ACHN (cell line): ENCODE measurements at regions not wholly inside any gene's neighbourhood (a gene's known extent, or its start where the extent isn't known, plus 50 kb on each side); places are given as distances from the start of the nearest gene placed in this dataset.

ENCODE experiments used
- DNase-seq: peaks from one replicate; pipeline ENCODE4 v3.0.0-alpha.2; 2015
- in situ Hi-C: cut with HindIII; loops from 2 replicates; pipeline ENCODE4 v1.10.0; 2017; ENCODE audit warnings: low sequenced_read_pairs, low pct_ligation_motif_present, low pct_unique_long_range_greater_than_20kb

DNA sequence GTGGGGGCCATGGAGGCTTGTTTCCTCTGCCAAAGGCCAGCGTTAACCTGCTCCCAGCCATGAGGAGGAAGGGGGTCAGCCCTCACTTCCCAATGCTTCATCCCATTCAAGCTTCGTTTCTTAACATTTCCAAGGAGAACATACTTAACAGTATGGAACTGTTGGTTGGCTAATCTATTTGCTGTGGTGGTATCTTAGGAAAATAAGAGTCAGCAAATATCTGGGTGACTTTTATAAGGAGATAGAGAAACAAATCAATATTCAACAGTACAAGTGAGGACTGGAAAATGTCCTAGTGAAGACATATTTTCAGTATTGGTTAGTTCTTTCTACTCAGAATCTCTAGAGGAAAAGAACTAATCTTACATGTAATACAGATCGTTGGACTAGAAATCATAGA is 223.8 kb upstream of the ARRDC4 start:
- DNase-seq = no peak
- in situ Hi-C loops = no loop called here

DNA sequence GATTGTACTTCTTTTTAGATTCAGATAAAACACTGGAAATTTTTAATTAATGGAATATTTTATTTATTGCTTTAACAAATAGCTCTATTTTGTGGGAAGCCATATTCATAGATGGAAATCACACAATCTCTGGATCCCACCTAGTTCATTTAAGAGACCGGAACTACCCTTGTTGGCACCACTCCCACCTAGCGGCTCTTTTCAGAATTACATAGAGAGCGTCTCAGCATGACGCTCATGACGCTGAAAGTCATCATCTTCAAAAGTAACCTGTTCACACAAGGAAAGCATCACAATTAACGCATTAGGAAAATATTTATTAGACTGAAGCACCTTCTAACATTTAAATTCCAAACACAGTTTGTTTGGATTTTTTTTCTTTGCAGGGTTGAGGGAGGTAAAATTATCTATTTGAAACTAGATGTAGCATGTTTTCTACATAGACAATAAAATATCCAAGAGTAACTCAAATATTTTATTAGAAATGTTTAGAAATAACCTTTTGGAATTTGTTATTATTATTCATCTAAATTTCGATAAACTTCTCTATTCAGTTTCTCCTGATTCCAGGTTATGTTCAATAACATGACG is 214.9 kb upstream of the ARRDC4 start:
- in situ Hi-C loops = no loop called here
- DNase-seq = peak; percentile 25

- in situ Hi-C loops = no loop called here
- no peak for DNase-seq
Measured at GRCh38 chr15:97747342-97747741, 213.2 kb upstream of the ARRDC4 start.

DNA sequence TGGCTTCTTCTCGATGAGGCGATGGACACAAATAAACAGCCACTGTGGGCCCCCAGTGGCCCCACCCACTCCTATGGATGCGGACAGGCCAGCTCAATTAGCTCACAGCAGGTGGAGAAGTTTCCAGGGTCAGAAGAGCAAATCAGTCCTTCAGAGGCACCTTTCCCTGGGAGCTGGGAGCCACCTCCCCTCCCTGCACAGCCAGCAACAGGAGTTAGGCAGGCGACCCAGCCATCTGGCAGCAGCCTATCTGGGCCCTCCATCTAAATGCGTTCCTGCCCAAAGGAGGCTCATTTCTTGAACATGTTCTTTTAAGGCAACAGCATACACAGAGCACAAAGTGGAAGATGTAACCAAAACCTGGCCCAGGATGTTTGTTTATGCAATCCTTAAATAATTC is 211.9 kb upstream of the ARRDC4 start:
- DNase-seq = no peak
- in situ Hi-C loops = no loop called here

DNA sequence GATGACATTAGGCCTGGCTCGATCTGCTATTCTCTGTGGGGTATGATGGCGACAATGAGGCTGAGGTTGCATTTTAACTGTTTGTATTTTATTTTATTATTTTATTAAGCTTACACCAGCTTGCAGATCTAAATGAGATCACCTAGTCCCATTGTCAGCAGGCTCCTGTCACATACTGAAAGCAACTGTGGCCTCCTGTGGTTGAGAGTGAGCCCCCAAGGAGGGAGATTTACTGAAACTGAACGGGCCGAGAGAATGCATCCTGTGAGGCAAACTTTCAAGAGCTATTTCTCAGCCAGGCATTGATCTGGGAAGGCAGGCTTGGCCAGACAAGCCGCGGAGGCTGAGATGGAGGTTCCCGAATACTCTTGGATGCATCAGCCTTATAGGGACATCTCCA is 210.4 kb upstream of the ARRDC4 start:
- DNase-seq = no peak
- in situ Hi-C loops = no loop called here

- in situ Hi-C loops = no loop called here
Measured at GRCh38 chr15:97755726-97756125, 204.8 kb upstream of the ARRDC4 start.

DNA sequence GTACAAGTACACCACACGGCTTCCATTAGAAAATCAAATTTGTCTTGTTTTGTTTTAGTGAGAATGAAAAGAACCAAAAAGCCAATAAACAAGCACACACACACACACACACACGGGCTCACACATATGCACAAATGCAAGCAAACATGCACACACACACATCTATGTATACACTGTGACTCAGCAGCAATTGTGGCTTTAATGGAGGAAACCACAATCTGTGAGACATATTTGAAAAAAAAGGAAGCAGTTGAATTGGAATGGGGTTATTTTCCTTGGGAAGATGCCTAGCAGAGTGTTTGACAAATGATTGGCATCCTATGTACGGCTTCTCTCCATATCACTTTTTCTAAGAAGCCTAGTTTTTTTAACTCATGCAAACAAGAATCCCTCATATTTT is 201.1 kb upstream of the ARRDC4 start:
- DNase-seq = no peak
- in situ Hi-C loops = no loop called here

More at GRCh38 chr15:97755726-97756125, 204.8 kb upstream of the ARRDC4 start:
- DNase-seq = no peak

DNA sequence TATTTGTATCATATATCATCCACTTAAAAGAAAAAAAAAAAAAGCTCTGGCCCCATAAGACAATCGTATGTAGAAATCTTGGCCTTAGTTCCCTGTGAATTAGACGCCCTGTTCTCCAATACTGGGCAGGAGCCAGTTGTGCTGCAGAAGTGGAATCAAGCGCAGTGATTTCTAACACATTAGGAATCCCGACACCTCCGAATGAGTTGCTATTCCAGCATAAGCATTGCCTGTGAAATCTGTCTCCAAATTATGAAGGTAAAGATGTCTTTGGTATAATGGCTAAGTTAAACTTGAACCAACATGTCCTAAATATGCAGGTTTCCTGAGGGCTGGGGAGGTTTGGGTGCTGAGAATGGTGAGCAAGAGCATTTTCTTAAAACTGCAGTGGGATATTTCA is 199.4 kb upstream of the ARRDC4 start:
- DNase-seq = no peak

GRCh38 chr15:97783240-97783639 is 177.3 kb upstream of the ARRDC4 start:
- DNase-seq = no peak
- in situ Hi-C loops = no loop called here

More for the DNA sequence above, 199.4 kb upstream of the ARRDC4 start:
- in situ Hi-C loops = no loop called here

DNA sequence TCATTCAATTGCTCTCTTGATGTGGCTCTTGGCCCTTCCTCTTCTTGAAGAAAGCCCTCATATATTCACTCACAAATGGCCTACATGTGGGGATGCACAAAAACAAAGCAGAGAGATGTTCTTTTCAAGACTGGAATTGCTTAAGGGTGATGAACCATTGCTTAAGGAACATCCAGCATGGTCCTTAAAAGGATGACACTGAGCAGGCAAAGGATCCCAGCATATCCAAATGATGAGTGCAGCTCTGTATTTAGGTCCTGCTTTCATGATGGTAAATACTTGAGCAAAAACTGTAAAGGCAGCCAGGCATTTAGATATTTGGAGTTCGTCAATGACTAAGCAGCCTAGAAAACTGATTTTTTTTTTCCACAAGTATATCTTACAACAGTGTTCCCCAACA is 173.8 kb upstream of the ARRDC4 start:
- in situ Hi-C loops = no loop called here
- DNase-seq = no peak

DNA sequence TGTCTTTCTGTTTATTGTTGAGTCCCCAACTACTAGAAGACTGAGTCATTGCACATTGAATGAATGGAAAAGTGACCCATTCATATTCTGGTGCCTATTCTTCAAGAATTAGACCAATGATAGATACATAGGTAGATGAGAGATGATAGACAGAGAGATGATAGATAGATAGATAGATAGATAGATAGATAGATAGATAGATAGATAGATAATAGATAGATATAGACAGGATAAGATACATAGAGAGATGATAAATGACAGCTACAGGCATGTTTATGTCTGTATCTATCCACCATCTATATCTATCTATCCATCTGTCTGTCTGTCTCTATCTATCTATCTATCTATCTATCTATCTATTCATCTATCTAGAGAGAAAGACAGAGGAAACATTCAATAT is 170.3 kb upstream of the ARRDC4 start:
- in situ Hi-C loops = no loop called here
- DNase-seq = no peak

- DNase-seq = no peak
- in situ Hi-C loops = no loop called here
Measured at GRCh38 chr15:97791824-97792792, 168.4 kb upstream of the ARRDC4 start.

GRCh38 chr15:97804950-97805349 is 155.6 kb upstream of the ARRDC4 start:
- in situ Hi-C loops = no loop called here
- no peak for DNase-seq

DNA sequence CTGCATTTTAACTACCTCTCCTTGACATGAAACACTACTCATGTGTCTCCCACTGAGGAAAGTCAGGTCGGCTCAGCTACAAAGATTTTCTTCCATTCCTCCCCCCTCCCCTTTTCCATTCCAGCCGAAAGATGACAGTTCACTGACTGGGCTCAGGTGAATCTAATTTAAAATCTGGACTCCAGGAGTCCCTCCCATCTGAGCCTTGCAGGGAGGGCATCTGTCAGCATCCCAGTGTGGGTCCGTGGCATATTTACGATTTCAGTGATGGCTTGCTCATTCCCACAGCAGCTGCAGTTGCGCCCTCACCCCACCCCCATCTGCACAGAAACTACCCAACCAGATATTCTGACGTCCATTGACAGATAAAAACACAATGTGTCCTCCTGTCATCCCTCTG is 153.7 kb upstream of the ARRDC4 start:
- DNase-seq = no peak
- in situ Hi-C loops = no loop called here

GRCh38 chr15:97815835-97816234 is 144.7 kb upstream of the ARRDC4 start:
- in situ Hi-C loops = no loop called here
- no peak for DNase-seq

GRCh38 chr15:97817276-97817890 is 143.1 kb upstream of the ARRDC4 start:
- no peak for DNase-seq
- in situ Hi-C loops = no loop called here

GRCh38 chr15:97836003-97836402 is 124.5 kb upstream of the ARRDC4 start:
- DNase-seq = no peak
- in situ Hi-C loops = no loop called here

DNA sequence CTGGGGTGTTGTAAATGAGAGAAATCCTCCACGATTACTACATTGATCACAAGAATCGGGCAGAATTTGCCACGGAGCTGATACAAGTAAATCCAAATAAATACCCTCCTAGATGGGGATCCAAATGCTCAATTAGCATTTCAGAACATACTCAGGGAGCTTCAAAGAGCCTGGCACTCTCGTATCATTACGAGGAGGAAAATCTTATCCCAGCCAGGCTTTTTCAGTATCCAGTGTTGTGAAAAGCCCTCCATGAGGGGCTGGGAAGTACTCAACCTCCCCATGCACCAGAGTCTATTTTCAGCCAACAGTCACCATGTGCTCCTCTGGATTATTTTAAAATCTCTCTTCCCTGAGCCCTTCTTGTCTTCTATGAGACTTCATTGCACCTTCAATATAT is 122.6 kb upstream of the ARRDC4 start:
- DNase-seq = no peak
- in situ Hi-C loops = no loop called here

DNA sequence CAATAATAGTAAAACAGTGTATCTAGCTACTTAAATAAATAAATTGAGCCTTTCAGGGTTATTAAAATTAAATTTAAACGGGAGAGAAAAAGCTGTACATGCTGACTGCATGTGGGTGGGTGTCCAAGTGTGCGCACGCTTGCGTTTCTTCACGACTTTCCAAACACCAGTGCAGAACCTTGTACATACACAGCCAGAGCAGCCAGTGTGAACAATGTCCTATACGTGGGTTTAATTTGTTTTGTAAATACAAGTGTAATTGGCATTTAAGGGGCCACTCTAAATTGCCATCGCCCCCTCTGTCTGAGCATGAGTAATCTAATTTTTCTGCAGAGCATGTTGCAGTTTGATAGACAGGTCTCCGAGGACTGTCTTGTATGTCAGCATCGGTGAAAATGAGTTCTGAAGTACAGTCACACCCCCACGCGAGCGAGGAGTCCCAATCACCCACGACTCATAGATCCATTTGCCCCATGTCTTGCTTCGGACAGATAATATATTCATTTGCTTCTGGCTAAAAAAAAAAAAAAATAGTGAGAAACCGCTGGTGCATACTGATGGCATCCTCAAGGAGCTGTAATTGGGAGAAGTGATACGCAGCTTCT is 121.8 kb upstream of the ARRDC4 start:
- in situ Hi-C loops = no loop called here
- no peak for DNase-seq
